HG02610 (cell line): ENCODE measurements at regions not wholly inside any gene's neighbourhood (a gene's known extent, or its start where the extent isn't known, plus 50 kb on each side); places are given as distances from the start of the nearest gene placed in this dataset.

Source experiments
- ATAC-seq: cut with Tn5 transposase; IDR thresholded peaks from one replicate; pipeline ENCODE4 v1.9.1; 2021; ENCODE audit warnings: mild to moderate bottlenecking, moderate library complexity; ENCODE audit not compliant: unreplicated experiment

DNA sequence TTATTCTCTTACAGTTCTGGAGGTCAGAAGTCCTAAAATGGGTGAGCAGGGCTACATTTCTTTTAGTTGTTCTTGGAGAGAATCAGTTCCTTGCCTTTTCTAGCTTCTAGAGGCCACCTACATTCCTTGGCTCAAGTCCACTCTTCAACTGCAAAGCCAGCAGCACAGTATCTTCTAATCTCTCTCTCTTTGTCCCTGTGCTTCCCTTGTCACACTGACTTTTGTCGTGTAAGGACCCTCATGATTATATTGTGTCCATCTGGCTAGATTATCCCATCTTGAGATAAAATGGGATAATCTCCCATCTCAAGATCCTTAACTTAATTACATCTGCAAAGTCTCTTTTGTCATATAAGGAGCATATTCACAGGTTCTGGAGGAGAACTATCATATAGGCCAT is 359.0 kb downstream of the ADRA2A start:
- ATAC-seq = no peak

DNA sequence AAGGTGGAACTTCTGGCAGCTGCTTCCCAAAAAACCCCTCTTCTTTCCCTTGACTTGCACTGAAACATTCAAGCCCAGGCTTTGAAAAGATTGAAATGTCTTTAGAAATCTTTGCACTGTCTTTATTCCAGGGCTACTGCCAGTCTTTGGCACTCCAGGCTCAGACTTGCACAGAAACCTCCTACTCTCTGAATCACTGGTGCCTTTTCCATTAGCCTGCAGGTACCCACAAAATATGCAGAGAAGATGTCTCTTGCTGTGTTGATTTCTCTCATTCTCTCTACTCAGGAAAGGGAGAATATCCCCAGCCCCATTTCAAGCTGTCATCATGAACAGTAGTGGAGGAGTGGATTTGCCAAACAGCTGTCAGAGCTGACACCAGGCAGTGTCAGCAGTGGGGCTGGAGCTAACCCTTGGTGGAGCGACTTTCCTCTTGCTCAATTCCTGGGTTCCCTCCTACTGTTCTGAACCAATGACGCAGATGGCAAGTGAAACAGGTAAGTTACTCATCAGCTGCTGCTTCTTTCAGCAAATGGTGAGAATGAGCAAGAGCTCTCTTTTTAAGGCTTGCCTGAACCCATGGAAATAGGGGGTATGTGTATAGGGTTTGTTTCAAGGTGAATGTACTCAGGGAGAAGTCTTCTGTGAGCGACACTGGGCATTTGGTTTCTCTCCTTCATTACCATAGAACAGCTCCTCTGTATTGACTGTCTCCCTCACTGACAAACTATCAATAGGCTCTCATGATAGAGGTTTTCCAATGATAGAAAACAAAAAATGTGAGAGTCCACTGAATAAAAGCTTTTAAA is 362.4 kb downstream of the ADRA2A start:
- ATAC-seq = no peak

DNA sequence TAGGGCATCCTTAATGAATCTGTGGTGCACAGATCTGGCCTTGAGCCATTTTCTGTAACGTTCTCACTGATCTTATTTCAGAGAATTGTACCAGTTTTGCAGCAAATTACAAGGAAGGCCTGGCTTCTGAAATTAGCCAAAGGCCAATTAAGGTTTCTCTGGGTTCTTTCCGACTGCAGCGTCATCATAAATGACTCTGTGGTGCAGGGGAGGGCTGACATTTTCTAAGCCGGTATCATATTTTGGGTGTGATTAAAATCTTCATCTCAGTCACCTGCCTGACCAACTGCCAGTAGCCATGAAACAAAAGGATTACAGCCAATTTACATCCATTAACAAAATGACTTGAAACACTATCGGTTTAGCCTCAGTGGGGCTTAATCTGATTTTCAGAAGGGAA is 363.7 kb downstream of the ADRA2A start:
- ATAC-seq = no peak

DNA sequence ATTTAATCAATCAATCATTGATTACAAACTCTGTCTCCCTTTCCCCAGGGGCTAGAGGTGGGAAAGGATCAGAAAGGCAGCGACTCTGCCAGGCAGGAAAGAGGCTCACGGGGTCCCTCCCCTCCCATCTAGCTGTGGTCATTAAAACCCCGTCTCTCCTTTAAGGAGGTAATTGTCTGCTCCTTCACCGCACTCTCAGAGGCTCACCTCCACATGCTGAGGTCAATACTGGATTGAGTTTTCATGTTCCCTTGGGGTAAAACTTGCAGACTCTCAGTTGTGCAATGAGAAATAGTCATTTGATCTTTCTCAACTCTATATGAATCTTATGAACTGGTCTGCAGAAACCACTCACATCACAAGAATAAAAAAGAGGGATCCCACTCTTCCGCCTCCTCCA is 368.8 kb downstream of the ADRA2A start:
- no peak for ATAC-seq

DNA sequence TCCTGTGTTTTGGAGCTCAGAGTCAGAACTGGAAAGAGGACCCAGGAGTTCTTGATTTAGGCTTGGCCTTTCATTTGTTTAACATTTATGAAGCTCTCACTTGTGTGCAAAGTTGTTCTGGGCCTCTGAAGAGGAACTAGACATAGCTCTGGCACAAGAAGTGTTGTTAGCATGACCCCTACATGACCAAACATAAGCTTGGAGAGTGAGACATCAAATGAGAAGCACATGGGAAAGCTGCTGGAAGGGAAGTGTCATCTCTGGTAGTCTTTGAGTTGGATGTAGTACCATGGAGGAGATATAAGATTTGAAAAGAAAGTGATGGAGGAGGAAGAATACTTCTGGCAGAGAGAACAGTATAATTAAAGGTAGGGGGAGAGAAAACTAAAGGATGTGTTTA is 370.1 kb downstream of the ADRA2A start:
- ATAC-seq = no peak

DNA sequence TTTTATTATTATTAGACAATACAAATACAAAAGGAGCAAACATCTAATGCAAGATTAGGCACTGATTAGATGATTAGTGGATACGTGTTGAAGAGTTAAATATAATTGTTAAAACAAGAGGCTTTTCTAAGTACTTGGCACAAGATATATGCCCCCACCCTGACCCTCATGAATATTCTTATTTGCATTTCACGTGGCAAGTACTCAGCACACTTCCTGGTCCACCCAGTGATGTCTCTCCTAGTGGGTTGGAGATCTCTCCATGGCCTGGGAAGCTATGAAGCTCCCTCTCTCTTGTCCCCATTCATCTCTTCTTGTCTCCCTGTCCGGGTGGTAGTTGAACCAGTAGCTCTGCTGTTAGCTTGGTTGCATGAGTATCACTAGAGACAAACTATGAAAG is 375.3 kb downstream of the ADRA2A start:
- ATAC-seq = no peak

DNA sequence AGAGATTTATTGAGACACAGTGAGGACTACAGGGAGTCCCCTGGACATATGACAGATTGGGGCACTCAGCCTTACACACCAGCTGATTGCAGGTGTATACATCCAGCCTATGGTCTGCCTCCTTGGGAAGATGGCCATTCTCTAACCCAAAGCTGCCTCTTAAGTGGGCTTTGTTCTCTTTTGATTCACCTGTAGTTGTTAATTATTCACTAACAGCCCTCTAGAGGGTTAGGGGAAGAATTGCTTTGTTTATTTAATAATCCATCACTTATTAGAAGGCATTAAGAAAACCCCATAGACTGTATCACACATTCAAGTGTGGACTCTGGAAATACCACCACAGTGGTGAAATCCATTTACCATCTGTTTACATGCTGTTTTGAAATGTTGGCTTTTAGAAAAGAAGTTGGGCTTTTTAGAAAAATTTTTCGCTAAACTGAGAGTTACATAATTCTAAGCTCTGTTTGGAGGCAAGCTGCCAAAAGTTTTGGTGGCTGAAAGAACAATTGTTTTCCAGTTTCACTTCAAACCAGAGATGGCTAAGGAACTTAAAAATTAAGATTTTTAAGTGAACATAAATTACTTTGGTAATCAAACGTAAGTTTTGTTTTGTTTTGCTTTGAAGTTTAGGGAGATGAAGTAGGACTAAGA is 379.1 kb downstream of the ADRA2A start:
- ATAC-seq = no peak

DNA sequence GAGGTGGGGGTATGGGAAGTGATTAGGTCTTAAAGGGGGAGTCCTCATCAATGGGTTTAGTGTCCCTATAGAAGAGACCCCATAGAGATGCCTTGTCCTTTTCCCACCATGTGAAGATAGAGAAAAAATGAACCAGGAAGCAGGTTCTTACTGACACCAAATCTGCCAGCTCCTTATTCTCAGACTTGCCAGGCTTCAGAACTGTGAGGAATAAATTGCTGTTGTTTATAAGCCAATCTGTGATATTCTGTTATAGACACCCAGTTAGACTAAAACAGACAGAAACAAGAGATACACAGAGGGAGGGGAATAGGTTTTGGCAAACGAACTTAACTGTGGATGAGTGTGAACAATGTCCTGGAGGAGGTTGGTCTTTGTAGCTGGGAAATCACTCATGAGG is 381.4 kb downstream of the ADRA2A start:
- ATAC-seq = no peak

DNA sequence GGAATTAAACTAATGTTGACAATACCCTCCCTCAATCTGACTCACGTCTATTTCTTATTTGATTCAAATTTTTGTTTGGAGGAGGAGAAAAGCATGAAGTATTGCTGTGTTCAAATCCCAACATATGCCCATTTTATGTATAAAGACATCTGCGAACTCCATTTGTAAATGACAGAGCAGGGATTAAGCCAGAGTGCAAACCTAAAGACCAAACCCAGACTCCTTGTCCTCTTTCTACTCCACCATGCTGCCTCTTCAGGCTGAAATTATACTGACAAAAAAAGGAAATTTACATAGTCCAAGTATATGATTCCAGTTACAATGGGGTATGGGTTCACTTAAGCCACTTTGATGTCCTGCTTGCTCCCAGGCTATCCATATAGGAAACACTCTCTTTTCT is 383.1 kb downstream of the ADRA2A start:
- no peak for ATAC-seq

DNA sequence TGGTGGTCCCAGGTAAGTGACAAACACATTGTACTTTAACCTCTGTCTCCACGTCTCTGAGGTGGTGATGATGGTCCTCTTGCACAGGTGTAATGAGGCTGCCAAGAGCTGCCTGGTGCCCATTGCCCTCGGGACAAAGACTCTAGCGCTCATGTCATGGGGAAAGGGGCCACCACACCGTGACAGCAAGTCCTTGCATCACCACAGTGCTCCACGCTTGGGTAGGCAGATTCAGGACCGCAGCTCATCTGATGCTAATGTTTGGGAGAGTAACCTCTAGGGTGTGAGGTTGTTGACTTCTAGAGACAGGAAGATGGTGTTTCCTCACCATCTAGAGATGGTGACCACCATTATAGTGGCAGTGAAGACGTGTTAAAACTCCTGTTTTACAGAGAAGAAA is 395.6 kb downstream of the ADRA2A start:
- ATAC-seq = no peak

DNA sequence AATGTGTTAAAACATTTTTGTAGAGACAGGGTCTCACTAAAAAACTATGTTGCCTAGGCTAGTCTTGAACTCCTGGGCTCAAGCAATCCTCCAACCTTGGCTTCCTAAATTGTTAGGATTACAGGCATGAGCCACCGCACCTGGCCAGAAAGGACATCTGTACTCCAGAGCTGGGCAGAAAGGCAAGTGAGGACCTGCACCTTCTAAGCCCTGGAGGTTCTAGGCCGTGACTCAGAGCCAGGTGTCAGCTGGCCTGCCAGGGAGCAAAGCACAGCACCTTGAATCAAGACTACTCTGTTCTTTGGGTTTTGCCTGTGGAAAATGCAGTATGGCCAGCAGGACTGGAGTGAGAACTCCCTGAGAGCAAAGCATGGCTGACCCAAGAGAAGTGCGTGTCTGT is 396.5 kb downstream of the ADRA2A start:
- no peak for ATAC-seq

DNA sequence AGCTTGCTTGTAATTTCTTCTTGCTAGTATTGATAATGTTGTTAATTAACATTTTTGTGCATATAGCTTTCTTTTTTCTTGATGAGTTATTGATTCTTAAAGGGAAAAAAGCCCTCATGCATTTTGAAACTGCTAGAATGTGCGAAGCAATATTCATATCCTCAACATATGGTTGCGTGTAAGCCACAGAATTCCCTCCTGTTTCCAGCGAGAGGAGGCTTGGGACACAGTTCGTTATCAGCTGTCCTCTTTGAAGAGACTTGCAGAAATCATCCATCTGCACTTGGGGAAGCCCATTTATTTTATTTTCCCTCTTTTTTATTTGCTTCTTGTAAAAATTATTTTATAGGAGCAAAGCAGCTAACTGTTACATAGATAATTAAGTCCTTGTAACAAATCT is 398.0 kb downstream of the ADRA2A start:
- ATAC-seq = no peak

DNA sequence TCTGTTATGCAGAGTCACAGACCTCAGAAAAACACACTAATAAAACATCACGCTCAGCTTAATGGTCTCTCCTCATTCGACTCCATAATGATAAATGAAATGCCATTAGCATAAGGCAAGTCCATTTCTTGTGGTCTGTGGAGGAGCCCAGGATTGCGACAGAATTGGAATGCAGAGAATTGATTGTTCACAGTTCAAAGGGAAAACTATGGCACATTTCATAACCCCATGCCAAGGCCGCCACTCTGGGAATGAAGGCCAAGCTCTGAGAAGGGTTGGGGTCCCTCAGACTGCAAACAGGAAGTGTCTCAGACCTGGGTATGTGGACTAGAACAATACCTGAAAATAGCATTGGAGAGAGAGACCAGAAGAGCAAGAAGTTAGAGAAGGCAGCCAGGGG is 398.9 kb downstream of the ADRA2A start:
- no peak for ATAC-seq

DNA sequence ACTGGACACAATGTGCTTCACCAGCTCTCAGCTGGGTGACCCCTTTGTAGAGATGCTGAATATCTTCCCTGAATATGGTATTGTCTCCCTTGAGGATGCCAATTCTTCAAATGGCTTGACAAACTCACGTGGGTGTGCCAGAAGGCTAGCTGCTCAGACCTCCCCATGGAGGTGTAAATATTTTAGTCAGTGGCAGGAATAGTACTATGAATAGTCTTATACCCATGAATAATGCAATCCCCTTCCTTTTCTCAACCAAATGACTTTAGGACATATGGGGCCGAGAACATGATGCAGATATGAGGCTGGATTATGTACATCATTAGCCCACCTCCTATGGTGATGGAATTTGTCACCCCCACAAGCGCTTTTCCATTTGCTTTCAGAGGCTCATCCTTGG is 401.8 kb downstream of the ADRA2A start:
- no peak for ATAC-seq

DNA sequence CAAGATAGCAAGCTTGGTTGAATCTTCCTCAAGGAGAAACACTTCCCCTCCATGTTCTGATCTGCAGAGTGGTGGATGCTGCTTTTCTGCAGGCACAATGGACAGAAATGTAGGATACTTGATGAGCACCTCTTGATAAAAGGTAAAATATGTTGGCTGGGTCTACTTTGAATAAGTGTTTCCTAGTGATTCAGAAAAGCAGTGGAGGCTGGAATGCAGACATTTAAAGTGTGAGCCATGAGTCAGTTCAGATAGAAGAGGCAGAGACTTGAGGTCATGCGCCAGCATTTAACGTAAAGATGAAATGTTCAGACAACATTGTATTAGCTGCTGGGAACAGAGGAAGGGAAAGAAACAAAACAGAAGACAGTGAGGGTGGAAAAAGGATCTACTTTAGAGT is 403.1 kb downstream of the ADRA2A start:
- no peak for ATAC-seq

DNA sequence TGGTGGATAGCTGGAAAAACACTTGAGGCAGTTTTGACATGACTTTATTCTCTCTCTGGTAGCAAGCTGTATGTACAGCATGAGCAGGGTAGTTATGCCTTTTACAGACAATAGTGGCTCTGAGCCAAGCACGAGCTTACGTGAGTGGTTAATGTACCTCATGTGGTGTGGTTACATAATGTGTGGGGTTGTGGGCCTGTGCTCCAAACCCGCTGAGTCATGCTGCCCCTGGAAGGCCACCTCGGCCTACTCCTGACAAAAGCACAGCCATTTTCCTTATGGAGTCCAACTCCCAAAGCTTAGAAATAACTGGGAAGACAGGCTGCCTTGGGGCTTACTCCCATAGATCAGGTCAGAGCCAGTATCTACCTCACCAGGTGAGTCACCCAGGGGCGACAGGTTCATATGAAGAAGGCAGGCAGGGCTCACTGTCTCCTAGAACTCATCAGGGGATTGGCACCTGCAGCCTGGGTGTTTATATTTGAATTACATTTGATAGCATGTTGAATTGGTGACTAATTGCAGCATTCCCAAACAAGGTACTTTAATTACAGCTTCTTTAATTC is 404.5 kb downstream of the ADRA2A start:
- ATAC-seq = no peak

DNA sequence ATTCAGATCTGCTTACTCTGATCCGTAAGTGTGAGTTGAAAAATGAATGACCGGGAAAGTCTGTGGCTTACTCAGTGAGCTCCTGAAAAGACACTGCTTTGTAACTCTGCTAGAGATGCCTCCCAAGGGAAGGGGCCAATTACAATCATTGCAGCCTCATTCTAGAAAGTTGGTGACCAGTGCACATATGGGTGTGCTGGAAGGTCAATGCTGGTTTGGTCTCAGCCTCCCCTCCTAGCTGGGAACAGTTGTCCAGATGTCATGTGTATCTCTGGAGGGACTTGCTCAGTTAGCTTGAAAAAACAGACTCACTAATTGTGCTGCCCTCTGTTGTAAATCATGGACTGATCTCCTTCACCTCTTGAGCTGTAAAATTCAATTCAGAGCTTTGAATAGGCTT is 405.0 kb downstream of the ADRA2A start:
- ATAC-seq = no peak

DNA sequence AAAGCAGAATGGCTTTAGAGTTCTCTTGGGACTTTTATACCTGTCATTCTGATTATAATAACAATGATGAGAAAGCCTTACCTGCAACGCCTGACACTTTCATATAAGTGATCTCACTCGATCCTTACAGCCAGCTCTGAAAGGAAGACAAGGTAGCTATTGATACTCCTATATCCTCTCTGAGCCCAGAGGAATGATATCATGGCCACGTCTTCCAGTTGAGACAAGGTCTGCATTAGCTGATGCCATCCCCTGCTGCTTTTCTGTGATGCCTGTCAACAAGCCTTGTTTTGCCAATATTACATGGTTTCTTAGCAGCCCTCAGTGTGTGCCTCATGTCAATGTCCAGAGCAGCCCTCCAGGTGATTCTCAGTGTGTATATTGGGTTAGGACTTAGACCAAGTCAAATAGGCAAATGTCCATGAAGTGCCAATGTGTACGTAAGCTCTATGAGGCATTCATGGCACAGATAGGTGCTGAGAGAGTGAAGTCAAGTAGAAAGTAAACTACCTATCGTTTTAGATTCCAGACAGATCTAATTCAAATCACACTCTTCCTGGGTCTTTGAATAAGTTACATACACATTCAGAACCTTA is 405.9 kb downstream of the ADRA2A start:
- ATAC-seq = no peak

DNA sequence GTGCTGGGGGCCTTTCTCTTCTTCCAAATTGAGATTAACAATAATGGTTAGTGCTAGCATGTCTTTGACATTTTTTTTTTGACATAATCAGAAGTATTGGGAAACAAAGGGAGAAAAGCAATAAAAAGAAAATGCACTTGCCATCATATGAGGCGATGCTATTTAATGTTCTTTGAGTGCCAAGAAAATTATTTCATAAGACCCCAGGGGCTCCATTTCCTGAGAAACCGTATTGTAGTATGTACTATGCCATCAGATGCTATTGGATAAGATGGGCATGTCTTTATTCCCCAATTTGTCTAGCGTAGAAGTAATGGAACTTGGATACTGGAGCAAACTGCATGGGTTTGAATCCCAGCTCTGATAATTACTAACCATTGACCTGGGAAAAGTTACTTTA is 408.9 kb downstream of the ADRA2A start:
- ATAC-seq = no peak

DNA sequence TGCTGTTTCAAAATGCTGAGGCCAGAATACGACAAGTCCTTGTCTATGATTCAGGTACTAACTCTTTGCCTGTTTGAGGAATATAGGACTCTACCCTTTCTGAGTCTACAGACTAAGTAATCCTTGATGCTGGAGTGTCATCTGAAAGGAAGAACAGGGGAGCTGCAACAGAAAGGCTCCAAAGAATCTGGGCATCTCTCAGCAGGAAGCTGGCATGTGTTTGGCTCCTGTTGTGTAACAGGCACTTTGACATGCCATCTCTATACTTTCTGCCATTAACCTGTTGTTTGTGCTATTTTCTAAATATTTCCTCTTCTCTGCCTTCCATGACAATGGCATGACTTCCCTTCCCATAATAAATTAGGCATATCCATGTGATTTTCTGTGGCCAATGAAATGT is 409.5 kb downstream of the ADRA2A start:
- ATAC-seq = no peak

DNA sequence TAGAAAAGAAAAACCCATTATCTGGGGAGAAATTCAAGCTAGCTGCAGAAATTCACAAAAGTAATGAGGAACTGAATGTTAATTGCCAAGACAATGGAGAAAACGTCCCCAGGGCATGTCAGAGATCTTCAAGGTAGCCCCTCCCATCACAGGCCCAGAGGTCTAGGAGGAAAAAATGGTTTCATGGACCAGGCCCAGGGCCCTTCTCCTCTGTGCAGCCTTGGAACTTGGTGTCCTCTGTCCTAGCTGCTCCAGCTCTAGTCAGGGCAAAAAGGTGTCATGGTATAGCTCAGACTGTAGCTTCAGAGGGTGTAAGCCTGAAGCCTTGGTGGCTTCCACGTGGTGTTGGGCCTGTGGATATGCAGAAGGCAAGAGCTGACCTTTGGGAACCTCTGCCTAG is 411.8 kb downstream of the ADRA2A start:
- no peak for ATAC-seq

DNA sequence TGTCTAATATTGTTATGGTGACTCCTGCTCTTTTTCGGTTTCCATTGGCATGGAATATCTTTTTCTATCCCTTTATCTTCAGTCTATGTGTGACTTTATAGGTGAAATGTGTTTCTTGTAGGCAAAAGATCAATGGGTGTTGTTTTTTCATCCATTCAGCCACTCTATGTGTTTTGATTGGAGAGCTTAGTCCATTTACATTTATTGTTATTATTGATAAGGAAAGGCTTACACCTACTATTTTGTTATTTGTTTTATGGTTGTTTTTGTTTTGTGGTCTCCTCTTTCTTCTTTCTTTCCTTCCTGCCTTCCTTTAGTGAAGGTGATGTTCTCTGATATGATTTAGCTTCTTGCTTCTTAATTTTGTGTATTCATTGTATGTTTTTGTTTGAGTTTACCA is 414.3 kb downstream of the ADRA2A start:
- ATAC-seq = no peak
